MV-4-11 (cell line): ENCODE measurements at regions not wholly inside any gene's neighbourhood (a gene's known extent, or its start where the extent isn't known, plus 50 kb on each side); places are given as distances from the start of the nearest gene placed in this dataset.
"Not testable (repeated sequence)": the region's sequence is repeated elsewhere in the genome, so short reads cannot be mapped to it uniquely, and the experiment has no call there.

Experiments
- DNase-seq: peaks from one replicate; lab custom pipeline; 2025; lab: John Stamatoyannopoulos, UW

GRCh38 chr5:21482983-21483650 is 1370.0 kb downstream of the CDH12 start:
- DNase-seq: not testable (repeated sequence)

GRCh38 chr5:21482522-21482921 is 1370.6 kb downstream of the CDH12 start:
- not testable (repeated sequence) for DNase-seq

GRCh38 chr5:21481320-21482270 is 1371.5 kb downstream of the CDH12 start:
- DNase-seq: not testable (repeated sequence)

GRCh38 chr5:21480054-21480453 is 1373.1 kb downstream of the CDH12 start:
- not testable (repeated sequence) for DNase-seq

- not testable (repeated sequence) for DNase-seq
Observed at GRCh38 chr5:21473981-21474380, 1379.2 kb downstream of the CDH12 start.

GRCh38 chr5:21473436-21473835 is 1379.7 kb downstream of the CDH12 start:
- DNase-seq: not testable (repeated sequence)

- not testable (repeated sequence) for DNase-seq
Observed at GRCh38 chr5:21471691-21472090, 1381.5 kb downstream of the CDH12 start.

- not testable (repeated sequence) for DNase-seq
Observed at GRCh38 chr5:21469523-21470101, 1383.5 kb downstream of the CDH12 start.

GRCh38 chr5:21467544-21467943 is 1385.6 kb downstream of the CDH12 start:
- not testable (repeated sequence) for DNase-seq

GRCh38 chr5:21459744-21460073 is 1393.4 kb downstream of the CDH12 start:
- not testable (repeated sequence) for DNase-seq

GRCh38 chr5:21452449-21452848 is 1400.7 kb downstream of the CDH12 start:
- DNase-seq: no peak

GRCh38 chr5:21432646-21433045 is 1420.5 kb downstream of the CDH12 start:
- no peak for DNase-seq

- no peak for DNase-seq
Observed at GRCh38 chr5:21424907-21425306, 1428.2 kb downstream of the CDH12 start.

GRCh38 chr5:21419383-21419782 is 1431.4 kb upstream of the CDH18 start:
- no peak for DNase-seq

- not testable (repeated sequence) for DNase-seq
Observed at GRCh38 chr5:21402089-21402488, 1414.1 kb upstream of the CDH18 start.

GRCh38 chr5:21398511-21398910 is 1410.5 kb upstream of the CDH18 start:
- DNase-seq: no peak

- DNase-seq: no peak
Observed at GRCh38 chr5:21397693-21398092, 1409.7 kb upstream of the CDH18 start.

GRCh38 chr5:21391506-21391905 is 1403.5 kb upstream of the CDH18 start:
- no peak for DNase-seq

- not testable (repeated sequence) for DNase-seq
Observed at GRCh38 chr5:21360754-21361153, 1372.8 kb upstream of the CDH18 start.

- not testable (repeated sequence) for DNase-seq
Observed at GRCh38 chr5:21341948-21342261, 1353.9 kb upstream of the CDH18 start.

GRCh38 chr5:21341203-21341947 is 1353.4 kb upstream of the CDH18 start:
- DNase-seq: not testable (repeated sequence)

- not testable (repeated sequence) for DNase-seq
Observed at GRCh38 chr5:21340233-21340632, 1352.2 kb upstream of the CDH18 start.
